HG03520 (cell line): ENCODE measurements at regions not wholly inside any gene's neighbourhood (a gene's known extent, or its start where the extent isn't known, plus 50 kb on each side); places are given as distances from the start of the nearest gene placed in this dataset.
"Not testable (repeated sequence)": the region's sequence is repeated elsewhere in the genome, so short reads cannot be mapped to it uniquely, and the experiment has no call there.

ENCODE experiments used
- ATAC-seq: cut with Tn5 transposase; IDR thresholded peaks from one replicate; pipeline ENCODE4 v1.9.1; 2021; ENCODE audit warnings: mild to moderate bottlenecking, moderate library complexity; ENCODE audit not compliant: unreplicated experiment

- no peak for ATAC-seq
These were observed 600.1 kb upstream of the RGMB start for GRCh38 chr5:98173334-98173733.

GRCh38 chr5:98175474-98175873, 598.0 kb upstream of the RGMB start:
- ATAC-seq: no peak

GRCh38 chr5:98179791-98180755, 593.4 kb upstream of the RGMB start:
- no peak for ATAC-seq

- no peak for ATAC-seq
These were observed 587.3 kb upstream of the RGMB start for GRCh38 chr5:98186128-98186527.

- ATAC-seq: no peak
These were observed 585.5 kb upstream of the RGMB start for GRCh38 chr5:98187945-98188344.

- not testable (repeated sequence) for ATAC-seq
These were observed 583.1 kb upstream of the RGMB start for GRCh38 chr5:98190344-98190743.

GRCh38 chr5:98193921-98194760, 579.3 kb upstream of the RGMB start:
- ATAC-seq: no peak

- ATAC-seq: no peak
These were observed 572.5 kb upstream of the RGMB start for GRCh38 chr5:98200726-98201541.

GRCh38 chr5:98204798-98205197, 568.7 kb upstream of the RGMB start:
- ATAC-seq: no peak

- ATAC-seq: no peak
These were observed 567.6 kb upstream of the RGMB start for GRCh38 chr5:98205691-98206461.

GRCh38 chr5:98206566-98206965, 566.9 kb upstream of the RGMB start:
- ATAC-seq: no peak

GRCh38 chr5:98209418-98209817, 564.0 kb upstream of the RGMB start:
- ATAC-seq: no peak

GRCh38 chr5:98214240-98215051, 559.0 kb upstream of the RGMB start:
- ATAC-seq: no peak

- ATAC-seq: no peak
These were observed 556.3 kb upstream of the RGMB start for GRCh38 chr5:98217138-98217537.

GRCh38 chr5:98218838-98219237, 554.6 kb upstream of the RGMB start:
- ATAC-seq: no peak

GRCh38 chr5:98227489-98227888, 546.0 kb upstream of the RGMB start:
- no peak for ATAC-seq

- no peak for ATAC-seq
These were observed 542.4 kb upstream of the RGMB start for GRCh38 chr5:98231089-98231488.

GRCh38 chr5:98237794-98238193, 535.7 kb upstream of the RGMB start:
- ATAC-seq: not testable (repeated sequence)

- no peak for ATAC-seq
These were observed 529.5 kb upstream of the RGMB start for GRCh38 chr5:98243972-98244371.
